ENCODE measurements at regions not wholly inside any gene's neighbourhood (a gene's known extent, or its start where the extent isn't known, plus 50 kb on each side); places are given as distances from the start of the nearest gene placed in this dataset.

DNA sequence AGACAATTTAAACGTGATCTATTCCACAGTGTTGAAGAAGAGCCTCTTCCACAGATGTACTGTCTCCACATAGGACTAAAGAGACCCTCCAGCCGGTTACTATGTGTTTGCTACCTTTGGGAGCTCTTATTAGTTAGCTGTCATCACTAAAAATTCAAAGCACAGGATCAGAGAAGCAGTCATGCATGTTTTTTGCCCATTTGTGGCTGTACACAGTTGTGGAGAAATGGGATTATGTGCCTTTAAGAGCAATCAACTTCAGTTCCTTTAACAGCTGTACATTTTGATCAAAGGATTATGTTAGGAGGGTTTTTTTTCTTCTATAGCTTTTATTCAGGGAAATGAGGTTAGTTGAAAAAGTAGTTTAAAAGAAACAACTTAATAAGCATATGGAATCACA is 149.0 kb upstream of the SPOCK3 start:
- TF ChIP-seq, protein P1, sequence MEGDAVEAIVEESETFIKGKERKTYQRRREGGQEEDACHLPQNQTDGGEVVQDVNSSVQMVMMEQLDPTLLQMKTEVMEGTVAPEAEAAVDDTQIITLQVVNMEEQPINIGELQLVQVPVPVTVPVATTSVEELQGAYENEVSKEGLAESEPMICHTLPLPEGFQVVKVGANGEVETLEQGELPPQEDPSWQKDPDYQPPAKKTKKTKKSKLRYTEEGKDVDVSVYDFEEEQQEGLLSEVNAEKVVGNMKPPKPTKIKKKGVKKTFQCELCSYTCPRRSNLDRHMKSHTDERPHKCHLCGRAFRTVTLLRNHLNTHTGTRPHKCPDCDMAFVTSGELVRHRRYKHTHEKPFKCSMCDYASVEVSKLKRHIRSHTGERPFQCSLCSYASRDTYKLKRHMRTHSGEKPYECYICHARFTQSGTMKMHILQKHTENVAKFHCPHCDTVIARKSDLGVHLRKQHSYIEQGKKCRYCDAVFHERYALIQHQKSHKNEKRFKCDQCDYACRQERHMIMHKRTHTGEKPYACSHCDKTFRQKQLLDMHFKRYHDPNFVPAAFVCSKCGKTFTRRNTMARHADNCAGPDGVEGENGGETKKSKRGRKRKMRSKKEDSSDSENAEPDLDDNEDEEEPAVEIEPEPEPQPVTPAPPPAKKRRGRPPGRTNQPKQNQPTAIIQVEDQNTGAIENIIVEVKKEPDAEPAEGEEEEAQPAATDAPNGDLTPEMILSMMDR (IDR thresholded peaks at IDR 0.05) = no peak
- TF ChIP-seq POLR2A (IDR thresholded peaks at IDR 0.05) = no peak

All from heart left ventricle (tissue), 13 donors.